IMR-90 (cell line): ENCODE measurements at regions not wholly inside any gene's neighbourhood (a gene's known extent, or its start where the extent isn't known, plus 50 kb on each side); places are given as distances from the start of the nearest gene placed in this dataset.

Source experiments
- ATAC-seq: fragments of 200-7000 bp; cut with Tn5 transposase; 2 replicates; pipeline ENCODE4 v1.9.1; 2020; ENCODE audit warnings: low read depth, mild to moderate bottlenecking, moderate library complexity
- BruUV-seq: library from RNA; stranded (reverse); fragments of 400-500 nt; replicated peaks from 2 replicates; lab custom pipeline; 2021; lab: Mats Ljungman, UMichigan
- CTCF ChIA-PET: fragments of 300-600 bp; formaldehyde crosslinking; extraction: SDS; loops from one replicate; lab custom pipeline; 2021; ENCODE audit warnings: antibody characterized with exemption; lab: Yijun Ruan, JAX
- POLR2A ChIA-PET: fragments of 300-600 bp; sonication (Branson Sonifier 250); formaldehyde crosslinking; loops from one replicate; lab custom pipeline; 2022; ENCODE audit warnings: antibody characterized with exemption; ENCODE audit not compliant: unreplicated experiment; lab: Charles Lee
- DNase-seq: peaks from one replicate; pipeline ENCODE4 v3.0.0; 2013
- H2AFZ ChIP-seq: replicated peaks from 2 replicates; pipeline ENCODE3; 2013; ENCODE audit warnings: low read length, mild to moderate bottlenecking; ENCODE audit not compliant: poor library complexity
- H2AK5ac ChIP-seq: 2 replicates; pipeline ENCODE4 v1.6.1; 2013; ENCODE audit warnings: low read depth, low read length, inconsistent platforms
- H2AK9ac ChIP-seq: replicated peaks from 2 replicates; pipeline ENCODE3; 2013; ENCODE audit warnings: mild to moderate bottlenecking, low read depth, low read length, moderate library complexity; ENCODE audit not compliant: poor library complexity
- H2BK120ac ChIP-seq: 2 replicates; pipeline ENCODE4 v1.6.1; 2013; ENCODE audit warnings: low read depth, low read length, inconsistent platforms
- H2BK15ac ChIP-seq: 3 replicates; pipeline ENCODE4 v1.6.1; 2013; ENCODE audit warnings: low read depth, low read length, inconsistent platforms
- H2BK20ac ChIP-seq: 2 replicates; pipeline ENCODE4 v1.6.1; 2013; ENCODE audit warnings: low read depth, mild to moderate bottlenecking, inconsistent platforms, low read length, moderate library complexity
- H2BK5ac ChIP-seq: 2 replicates; pipeline ENCODE4 v1.6.1; 2013; ENCODE audit warnings: mild to moderate bottlenecking, low read depth, low read length, inconsistent platforms; ENCODE audit not compliant: poor library complexity, severe bottlenecking
- H3K14ac ChIP-seq: replicated peaks from 2 replicates; pipeline ENCODE4 v1.6.1; 2013; ENCODE audit warnings: low read depth, low read length, inconsistent platforms
- H3K18ac ChIP-seq: 2 replicates; pipeline ENCODE4 v1.6.1; 2013; ENCODE audit warnings: low read depth, low read length, control low read depth
- H3K23ac ChIP-seq: 2 replicates; pipeline ENCODE4 v1.6.1; 2013; ENCODE audit warnings: low read depth, low read length, inconsistent platforms
- H3K27ac ChIP-seq: 2 replicates; pipeline ENCODE4 v1.5.1; 2013; ENCODE audit warnings: mild to moderate bottlenecking, control low read depth, low read length; ENCODE audit not compliant: insufficient read depth
- H3K27me3 ChIP-seq: 2 replicates; pipeline ENCODE4 v1.6.1; 2013; ENCODE audit warnings: low read length; ENCODE audit not compliant: control insufficient read depth, insufficient read depth
- H3K36me3 ChIP-seq: 2 replicates; pipeline ENCODE4 v1.6.1; 2013; ENCODE audit warnings: low read length, mixed read lengths; ENCODE audit not compliant: control insufficient read depth, insufficient read depth
- H3K4ac ChIP-seq: 2 replicates; pipeline ENCODE4 v1.6.1; 2013; ENCODE audit warnings: low read depth, low read length, inconsistent platforms
- H3K4me1 ChIP-seq: 2 replicates; pipeline ENCODE4 v1.6.1; 2013; ENCODE audit warnings: low read length, mixed read lengths; ENCODE audit not compliant: control insufficient read depth, insufficient read depth
- H3K4me2 ChIP-seq: 2 replicates; pipeline ENCODE4 v1.6.1; 2013; ENCODE audit warnings: low read depth, mild to moderate bottlenecking, control low read depth, low read length, moderate library complexity
- H3K4me3 ChIP-seq: 2 replicates; pipeline ENCODE4 v1.5.1; 2013; ENCODE audit warnings: low read depth, mild to moderate bottlenecking, control low read depth, low read length, moderate library complexity; ENCODE audit not compliant: insufficient read depth
- H3K56ac ChIP-seq: 2 replicates; pipeline ENCODE4 v1.6.1; 2013; ENCODE audit warnings: low read length, inconsistent platforms; ENCODE audit not compliant: insufficient read depth; ENCODE audit errors: extremely low read depth
- H3K79me1 ChIP-seq, 2 experiments: 2 replicates each; pipeline ENCODE4 v1.6.1; 2013; ENCODE audit warnings: low read length in 2 of 2, inconsistent platforms in 1 of 2, low read depth in 1 of 2
- H3K9ac ChIP-seq: 2 replicates; pipeline ENCODE4 v1.6.1; 2013; ENCODE audit warnings: low read depth, low read length, control low read depth
- H3K9me1 ChIP-seq: 2 replicates; pipeline ENCODE4 v1.6.1; 2013; ENCODE audit warnings: low read length, inconsistent platforms; ENCODE audit not compliant: insufficient read depth
- H3K9me3 ChIP-seq: 2 replicates; pipeline ENCODE4 v1.6.1; 2013; ENCODE audit warnings: low read length; ENCODE audit not compliant: control insufficient read depth, insufficient read depth
- H4K20me1 ChIP-seq: 2 replicates; pipeline ENCODE4 v1.6.1; 2013; ENCODE audit warnings: low read length, inconsistent platforms; ENCODE audit not compliant: insufficient read depth
- H4K5ac ChIP-seq: 2 replicates; pipeline ENCODE4 v1.6.1; 2013; ENCODE audit warnings: mild to moderate bottlenecking, low read depth, low read length, control low read depth
- H4K8ac ChIP-seq, 2 experiments: 2 replicates each; pipeline ENCODE4 v1.6.1; 2013; ENCODE audit warnings: low read depth in 2 of 2, low read length in 2 of 2, control low read depth in 1 of 2, inconsistent platforms in 1 of 2
- H4K91ac ChIP-seq: 2 replicates; pipeline ENCODE4 v1.6.1; 2013; ENCODE audit warnings: low read depth, low read length, inconsistent platforms; ENCODE audit not compliant: insufficient read depth
- BHLHE40 ChIP-seq: fragments of 150-350 bp; IDR thresholded peaks from 2 replicates; pipeline ENCODE4 v1.6.1; 2016; ENCODE audit warnings: mild to moderate bottlenecking, low read depth, low read length
- CEBPB ChIP-seq: IDR thresholded peaks from 2 replicates; pipeline ENCODE4 v1.6.1; 2012; ENCODE audit warnings: low read depth, low read length, improper control_type of control experiment
- FOS ChIP-seq: fragments of 150-350 bp; IDR thresholded peaks from 2 replicates; pipeline ENCODE4 v1.6.1; 2016; ENCODE audit warnings: low read depth, low read length
- MAFK ChIP-seq: IDR thresholded peaks from 2 replicates; pipeline ENCODE4 v1.6.1; 2012; ENCODE audit warnings: low read depth, low read length, improper control_type of control experiment
- MAZ ChIP-seq: IDR thresholded peaks from 2 replicates; pipeline ENCODE4 v1.6.1; 2012; ENCODE audit warnings: low read depth, mild to moderate bottlenecking, low read length, improper control_type of control experiment, moderate library complexity, borderline replicate concordance
- MXI1 ChIP-seq: IDR thresholded peaks from 2 replicates; pipeline ENCODE4 v1.6.1; 2012; ENCODE audit warnings: low read depth, mild to moderate bottlenecking, low read length, moderate library complexity, borderline replicate concordance
- NFE2L2 ChIP-seq: fragments of 150-350 bp; IDR thresholded peaks from 2 replicates; pipeline ENCODE4 v1.6.1; 2016; ENCODE audit warnings: low read depth, mild to moderate bottlenecking, low read length
- POLR2A ChIP-seq: IDR thresholded peaks from 2 replicates; pipeline ENCODE4 v1.6.1; 2012; ENCODE audit warnings: mild to moderate bottlenecking, low read depth, low read length
- RAD21 ChIP-seq: IDR thresholded peaks from 2 replicates; pipeline ENCODE4 v1.6.1; 2012; ENCODE audit warnings: low read length, improper control_type of control experiment
- RCOR1 ChIP-seq: IDR thresholded peaks from 2 replicates; pipeline ENCODE4 v1.6.1; 2012; ENCODE audit warnings: mild to moderate bottlenecking, low read length, improper control_type of control experiment; ENCODE audit not compliant: insufficient replicate concordance
- RFX5 ChIP-seq: IDR thresholded peaks from 2 replicates; pipeline ENCODE4 v1.8.0; 2012; ENCODE audit warnings: low read depth, mild to moderate bottlenecking, low read length, moderate library complexity
- SMC3 ChIP-seq: fragments of 150-350 bp; IDR thresholded peaks from 2 replicates; pipeline ENCODE4 v1.6.1; 2016; ENCODE audit warnings: low read depth, mild to moderate bottlenecking, antibody characterized with exemption, low read length, moderate library complexity
- WGBS, 2 experiments: methylation state at CpG; one replicate each; pipeline versions ENCODE4 v1.1.5 to v1.1.7; 2013; ENCODE audit warnings: missing lambda C conversion rate in 2 of 2; ENCODE audit not compliant: insufficient read length in 1 of 2; ENCODE audit errors: extremely low coverage in 2 of 2; 5-methylcytosine and 5-hydroxymethylcytosine counted together
- dilution Hi-C: fragments of 300-500 bp; cut with HindIII; formaldehyde crosslinking; loops from one replicate; pipeline ENCODE4 v1.14.3; 2018; ENCODE audit warnings: low sequenced_read_pairs; ENCODE audit not compliant: unreplicated experiment
- in situ Hi-C: fragments of 300-500 bp; cut with MboI; formaldehyde crosslinking; loops from 3 replicates; pipeline ENCODE4 v1.14.3; 2019; ENCODE audit warnings: low sequenced_read_pairs, inconsistent platforms, mixed read lengths
- intact Hi-C: fragments of 100-400 bp; cut with micrococcal nuclease; formaldehyde crosslinking; loops from 2 replicates; pipeline ENCODE4 v1.10.0; 2022
- TF ChIP-seq, protein P1 (sequence below): fragments of 150-350 bp; IDR thresholded peaks from 2 replicates; pipeline ENCODE4 v1.6.1; 2016; ENCODE audit warnings: low read depth, mild to moderate bottlenecking, low read length, moderate library complexity, borderline replicate concordance

DNA sequence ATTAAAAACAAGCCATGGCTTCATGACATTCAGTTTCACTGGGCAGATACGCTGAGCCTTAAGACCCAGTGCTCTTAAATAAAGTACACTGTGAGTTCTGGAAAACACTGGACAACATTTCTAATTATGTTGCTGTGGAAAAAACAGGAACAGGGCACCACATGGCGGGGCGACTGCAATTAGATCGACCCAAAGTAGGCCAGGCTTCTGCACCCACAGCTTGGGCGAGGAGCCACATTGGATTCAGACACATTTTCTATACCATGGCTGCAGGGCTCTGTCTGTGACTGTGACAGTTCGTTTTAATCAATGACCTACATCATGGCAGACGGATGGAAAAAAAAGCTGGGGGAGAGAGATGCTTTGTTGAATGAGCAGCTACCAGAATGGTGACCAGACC lies 227.2 kb upstream of the HS6ST1 start:
- no peak overlapping the region for H2BK5ac ChIP-seq
- no peak overlapping the region for H4K5ac ChIP-seq
- in situ Hi-C loops (no loop called here), dilution Hi-C loops (no loop called here), intact Hi-C loops (no loop called here)
- H2AK9ac ChIP-seq = no peak overlapping the region
- no peak overlapping the region for H2BK20ac ChIP-seq
- CTCF ChIA-PET = no interaction called here
- no peak overlapping the region for H3K14ac ChIP-seq
- 0 out of 4 replicates have a peak, but pooled peaks cover 0 to under 1% of the 10 kb centered on the region in 2 experiments for H3K79me1 ChIP-seq
- no peaks in the 10 kb centered on the region for H4K20me1 ChIP-seq
- no peak overlapping the region for H4K8ac ChIP-seq
- POLR2A ChIA-PET = interaction anchor here (0.8 kb wide), 1 partner anchor 139 kb away, joined by 3 read pairs; no protein-coding TSS in a partner anchor
- 80% methylated on average over 2 of the region's 7 CpGs; no CpG with 5 or more reads in 1 of the 2 experiments for WGBS, 2 experiments
- no peaks in the 10 kb centered on the region for H3K9me1 ChIP-seq
- ATAC-seq (no peak), DNase-seq (no peak)
- H3K27me3 ChIP-seq = no peaks in the 10 kb centered on the region
- H3K4me3 ChIP-seq = no peak overlapping the region
- no peak overlapping the region for H2BK15ac ChIP-seq
- no peak overlapping the region for H2BK120ac ChIP-seq
- no peak overlapping the region for H2AK5ac ChIP-seq
- H3K56ac ChIP-seq = no peak overlapping the region
- no peak overlapping the region for H3K9ac ChIP-seq
- no peak overlapping the region for H3K4ac ChIP-seq
- no peaks in the 10 kb centered on the region for H3K9me3 ChIP-seq
- peaks cover 6% of the 10 kb centered on the region; the same call in 1 of the 2 replicates for H3K4me1 ChIP-seq
- no peak overlapping the region for H3K18ac ChIP-seq
- no peak overlapping the region for H4K91ac ChIP-seq
- no peak overlapping the region for H3K4me2 ChIP-seq
- H3K36me3 ChIP-seq = no peaks in the 10 kb centered on the region
- H3K23ac ChIP-seq = no peak overlapping the region
- no TSS peak for BruUV-seq
- H2AFZ ChIP-seq = no peak overlapping the region
- TF ChIP-seq MAFK (no peak), SMC3 (no peak), NFE2L2 (no peak), RAD21 (no peak), RCOR1 (no peak), MAZ (no peak), RFX5 (no peak), CEBPB (no peak), FOS (no peak), POLR2A (no peak), MXI1 (no peak), BHLHE40 (no peak)
- TF ChIP-seq, protein P1, sequence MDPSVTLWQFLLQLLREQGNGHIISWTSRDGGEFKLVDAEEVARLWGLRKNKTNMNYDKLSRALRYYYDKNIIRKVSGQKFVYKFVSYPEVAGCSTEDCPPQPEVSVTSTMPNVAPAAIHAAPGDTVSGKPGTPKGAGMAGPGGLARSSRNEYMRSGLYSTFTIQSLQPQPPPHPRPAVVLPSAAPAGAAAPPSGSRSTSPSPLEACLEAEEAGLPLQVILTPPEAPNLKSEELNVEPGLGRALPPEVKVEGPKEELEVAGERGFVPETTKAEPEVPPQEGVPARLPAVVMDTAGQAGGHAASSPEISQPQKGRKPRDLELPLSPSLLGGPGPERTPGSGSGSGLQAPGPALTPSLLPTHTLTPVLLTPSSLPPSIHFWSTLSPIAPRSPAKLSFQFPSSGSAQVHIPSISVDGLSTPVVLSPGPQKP = no peak
- H3K27ac ChIP-seq = no peak overlapping the region
